Skin of body (tissue), 1 donor: ENCODE measurements at regions not wholly inside any gene's neighbourhood (a gene's known extent, or its start where the extent isn't known, plus 50 kb on each side); places are given as distances from the start of the nearest gene placed in this dataset.
"Not testable (repeated sequence)": the region's sequence is repeated elsewhere in the genome, so short reads cannot be mapped to it uniquely, and the experiment has no call there.

ENCODE experiments used
- DNase-seq: peaks from one replicate; lab custom pipeline; 2025; lab: John Stamatoyannopoulos, UW

DNA sequence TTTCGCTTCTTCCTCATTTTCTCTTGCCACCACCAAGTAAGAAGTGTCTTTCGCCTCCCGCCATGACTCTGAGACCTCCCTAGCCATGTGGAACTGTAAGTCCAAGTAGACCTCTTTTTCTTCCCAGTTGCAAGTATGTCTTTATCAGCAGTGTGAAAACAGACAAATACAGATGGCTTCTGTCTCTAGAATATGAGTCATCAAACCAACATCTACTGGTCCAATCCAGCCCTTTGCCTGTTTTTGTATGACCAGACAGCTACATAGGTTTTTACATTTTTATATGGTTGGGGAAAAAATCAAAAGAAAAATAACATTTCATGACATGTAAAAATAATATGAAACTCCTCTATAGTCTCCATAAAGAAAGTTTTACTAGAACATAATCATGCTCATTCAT, 118.7 kb upstream of the PTPRG start:
- no peak for DNase-seq

DNA sequence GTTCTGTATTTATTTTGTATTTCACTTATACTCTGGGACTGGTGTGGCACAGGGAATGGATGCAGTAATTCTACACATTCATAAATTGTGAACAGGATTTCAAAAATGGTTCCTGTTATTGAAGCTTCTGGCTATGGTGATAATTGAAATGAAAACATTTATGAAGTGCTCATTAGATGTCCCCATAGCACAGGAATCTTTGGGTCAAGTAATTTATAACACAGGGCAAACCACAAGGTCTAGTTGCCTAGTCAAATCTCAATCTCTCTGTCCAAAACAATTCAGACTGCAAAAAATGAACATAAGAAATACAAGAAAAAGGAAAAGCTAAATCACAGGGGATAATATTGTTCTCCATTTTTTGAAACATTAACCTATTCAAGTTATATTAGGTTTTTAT, 117.5 kb upstream of the PTPRG start:
- DNase-seq, result no peak

DNA sequence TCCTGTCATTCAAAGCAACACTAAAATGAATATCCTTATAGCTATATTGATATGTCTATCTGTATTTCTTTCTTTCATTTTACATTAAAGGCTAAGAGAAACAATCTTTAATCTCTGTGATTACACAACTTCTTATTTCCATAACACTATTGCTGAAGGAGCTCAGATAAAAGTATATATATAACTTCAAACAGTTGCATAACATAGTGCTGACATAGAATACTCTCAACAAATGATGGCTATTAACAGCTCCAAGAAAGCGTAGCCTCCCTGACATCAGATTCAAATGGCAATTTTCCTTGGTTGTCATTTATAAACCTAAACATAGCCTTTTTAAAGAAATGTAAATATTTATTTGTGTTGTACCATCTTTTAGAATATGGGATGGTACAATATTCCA, 116.6 kb upstream of the PTPRG start:
- no peak for DNase-seq

DNA sequence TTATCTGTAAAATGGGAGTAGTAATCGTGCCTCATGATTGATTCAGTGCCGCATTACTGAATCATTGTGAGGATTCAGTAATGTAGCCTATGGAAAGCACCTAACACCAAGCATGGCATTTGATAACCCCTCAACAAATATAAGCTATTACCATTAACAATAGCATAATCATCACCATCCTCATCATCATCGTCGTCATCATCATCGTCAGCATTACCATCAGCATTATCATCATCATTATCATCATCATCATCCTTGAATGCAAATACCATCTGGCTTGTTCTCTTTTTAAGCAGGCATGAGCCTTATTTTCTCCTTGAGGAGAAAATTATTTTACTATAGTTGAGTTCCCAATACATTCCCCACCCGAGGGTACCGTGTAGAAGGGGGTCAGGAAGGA, 115.4 kb upstream of the PTPRG start:
- DNase-seq, result no peak

DNA sequence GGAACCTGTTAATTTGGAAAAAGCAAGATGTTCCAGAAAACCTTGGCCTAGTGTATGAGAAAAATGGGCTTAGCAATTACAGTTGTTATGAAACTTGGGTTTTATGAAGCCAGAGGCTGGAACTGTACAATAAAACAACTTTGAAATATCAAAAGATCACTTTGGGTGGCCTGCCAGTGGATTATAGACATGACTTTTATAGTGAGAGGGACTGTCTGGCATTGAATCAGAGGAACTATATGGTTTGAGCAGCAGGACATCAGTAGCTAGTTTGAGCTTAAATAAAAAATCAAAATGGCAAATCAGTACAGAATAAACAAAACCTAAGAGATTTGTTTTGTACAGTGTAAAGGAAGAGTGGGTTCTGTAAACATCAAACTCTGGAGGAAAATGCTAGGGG, 115.0 kb upstream of the PTPRG start:
- DNase-seq, result no peak

DNA sequence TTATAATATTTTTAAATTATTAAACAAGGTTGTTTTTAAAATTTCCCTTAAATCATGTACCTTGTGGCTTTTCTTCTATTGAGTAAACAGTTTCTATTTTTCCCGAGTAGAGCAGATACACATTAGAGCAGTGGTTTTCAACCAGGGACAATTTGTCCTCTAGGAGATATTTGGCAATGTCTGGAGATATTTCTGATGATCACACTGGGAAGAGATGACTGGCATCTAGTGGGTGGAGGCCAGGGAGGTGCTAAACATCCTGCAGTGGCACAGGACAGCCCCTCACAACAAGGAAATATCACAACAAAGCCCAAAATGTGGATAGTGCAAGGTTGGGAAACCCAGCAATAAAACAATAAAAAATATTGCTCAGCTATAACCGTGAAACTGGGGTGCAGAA, 113.0 kb upstream of the PTPRG start:
- no peak for DNase-seq

DNA sequence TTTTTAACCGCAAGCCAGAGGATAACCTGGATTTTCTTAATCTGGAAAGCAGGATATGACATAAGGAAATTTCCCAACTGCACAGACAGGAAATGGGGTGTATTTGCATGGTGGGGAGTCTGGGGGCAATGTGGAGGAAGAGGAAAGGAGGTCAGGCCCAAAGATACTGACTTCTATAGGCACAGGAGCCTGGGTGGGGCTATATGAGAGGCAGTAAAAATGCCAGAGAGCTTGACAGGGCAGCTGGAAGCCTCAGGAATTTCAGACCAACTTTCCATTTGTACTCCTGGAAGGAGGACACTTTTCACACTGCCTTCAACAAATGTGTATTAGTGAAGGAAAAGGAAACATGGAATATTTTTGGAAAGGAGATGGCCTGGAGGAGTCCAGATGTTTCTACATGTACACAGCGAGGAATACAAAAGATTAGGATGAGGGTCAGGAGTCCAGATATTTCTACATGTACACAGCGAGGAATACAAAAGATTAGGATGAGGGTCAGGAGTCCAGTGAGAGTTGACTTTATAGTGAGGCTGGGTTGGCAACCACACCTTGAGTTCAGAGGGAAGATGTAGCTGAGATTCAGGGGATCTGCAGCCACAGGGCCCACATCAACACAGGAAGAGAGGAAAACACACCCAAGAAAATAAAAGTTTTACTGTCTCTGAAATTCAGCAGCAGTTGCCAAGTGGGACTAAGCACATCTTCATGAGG, 111.9 kb upstream of the PTPRG start:
- no peak for DNase-seq

DNA sequence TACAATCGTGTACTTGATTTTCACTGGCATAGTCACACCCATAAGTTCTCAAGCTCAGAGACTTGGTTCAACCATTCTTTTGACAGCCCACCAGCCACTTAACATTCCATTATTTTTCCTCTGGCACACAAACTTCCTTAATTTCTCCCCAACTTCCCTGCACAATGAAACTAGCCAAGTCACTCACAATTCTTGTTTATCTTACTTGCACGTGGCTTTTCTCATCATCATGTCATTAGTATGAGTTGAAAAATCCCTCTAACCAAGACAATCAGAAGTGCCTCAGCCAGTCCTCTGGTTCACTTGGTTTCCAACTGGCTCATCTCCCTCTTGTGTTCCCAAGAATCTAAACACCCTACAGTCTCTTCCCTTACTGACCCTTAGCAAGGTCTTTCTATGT, 110.5 kb upstream of the PTPRG start:
- DNase-seq, result no peak

DNA sequence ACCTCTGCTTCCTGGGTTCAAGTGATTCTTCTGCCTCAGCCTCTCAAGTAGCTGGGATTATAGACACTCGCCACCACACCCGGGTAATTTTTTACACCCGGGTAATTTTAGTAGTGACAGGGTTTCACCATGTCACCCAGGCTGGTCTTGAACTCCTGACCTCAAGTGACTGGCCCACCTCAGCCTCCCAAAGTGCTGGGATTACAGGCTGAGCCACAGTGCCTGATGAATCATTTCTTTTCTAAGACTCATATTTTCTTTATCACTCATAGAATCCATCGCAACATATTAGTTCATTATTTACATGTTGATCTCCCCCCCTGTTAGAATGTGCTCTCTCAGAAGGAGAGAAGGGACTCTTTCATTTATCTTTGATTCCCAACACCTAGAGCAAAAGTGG, 109.5 kb upstream of the PTPRG start:
- DNase-seq, result no peak

DNA sequence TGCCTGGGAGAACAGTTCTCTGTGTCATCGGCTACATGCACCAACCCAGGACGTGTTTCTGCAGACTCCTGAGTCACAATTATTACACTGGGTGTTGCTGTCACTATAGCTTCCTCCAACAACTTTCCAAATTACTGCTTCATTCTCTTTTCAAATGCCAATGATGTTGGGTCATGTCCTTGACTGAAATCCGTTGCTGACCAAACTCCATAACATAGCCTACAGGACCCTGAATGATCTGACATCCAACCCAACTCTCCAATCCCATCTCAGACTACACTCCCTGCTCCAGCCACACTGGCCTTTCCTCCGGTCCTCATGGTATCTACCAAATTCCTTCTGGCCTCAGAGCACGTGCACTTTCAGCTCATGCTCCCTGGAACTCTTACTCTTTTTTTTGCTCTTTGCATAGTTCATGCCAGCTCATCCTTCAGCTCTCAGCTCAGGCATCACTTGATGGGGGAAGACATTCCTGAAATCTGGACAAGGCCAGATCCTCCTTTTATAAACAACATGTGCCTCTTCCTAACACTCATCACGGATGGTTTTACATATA, 108.8 kb upstream of the PTPRG start:
- DNase-seq, result no peak

DNA sequence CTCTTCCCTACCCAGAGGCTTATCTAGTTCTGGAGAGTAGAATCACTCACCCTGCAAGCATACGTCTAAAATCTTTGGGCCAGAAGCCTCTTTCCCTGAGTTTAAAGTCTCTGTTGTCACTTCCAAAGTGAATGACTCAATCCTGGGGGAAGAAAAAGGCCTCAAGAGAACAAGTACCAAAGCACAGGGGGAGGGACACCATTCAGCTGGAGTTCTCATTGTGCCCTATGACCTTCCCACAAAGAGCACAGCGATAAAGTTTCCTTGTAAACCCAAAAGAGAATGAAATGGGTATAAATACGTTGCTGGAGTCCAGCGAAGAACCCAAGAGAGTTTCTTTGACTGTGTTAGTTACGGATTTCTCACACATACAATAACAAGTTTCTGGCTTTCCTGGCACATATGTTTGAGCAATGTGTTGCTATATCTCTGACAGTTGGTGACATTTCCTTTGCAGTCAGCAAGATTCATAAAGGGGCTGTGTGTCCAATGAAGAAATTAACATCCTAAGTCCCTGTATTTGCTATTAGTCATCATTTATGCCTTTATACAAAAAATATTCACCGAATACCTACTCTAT, 107.3 kb upstream of the PTPRG start:
- DNase-seq, result no peak

DNA sequence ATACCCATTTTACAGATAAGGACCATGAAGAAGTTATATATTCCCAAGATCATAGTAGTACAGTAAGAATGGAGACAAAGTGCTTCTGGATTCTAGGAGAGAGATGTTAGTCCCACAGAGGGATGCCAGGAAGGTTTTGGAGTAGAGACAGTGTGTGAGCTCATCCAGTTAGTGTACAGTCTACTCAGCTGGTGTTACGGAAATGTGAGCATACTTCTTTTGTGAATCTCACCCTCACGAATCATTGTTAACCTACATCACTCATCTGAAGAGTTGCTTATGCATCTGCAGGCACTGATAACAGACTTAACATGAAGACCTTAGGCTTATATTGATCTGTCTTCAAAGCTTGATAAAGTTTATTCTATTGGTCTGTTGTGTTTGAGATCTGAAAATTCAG, 106.6 kb upstream of the PTPRG start:
- DNase-seq, result no peak

DNA sequence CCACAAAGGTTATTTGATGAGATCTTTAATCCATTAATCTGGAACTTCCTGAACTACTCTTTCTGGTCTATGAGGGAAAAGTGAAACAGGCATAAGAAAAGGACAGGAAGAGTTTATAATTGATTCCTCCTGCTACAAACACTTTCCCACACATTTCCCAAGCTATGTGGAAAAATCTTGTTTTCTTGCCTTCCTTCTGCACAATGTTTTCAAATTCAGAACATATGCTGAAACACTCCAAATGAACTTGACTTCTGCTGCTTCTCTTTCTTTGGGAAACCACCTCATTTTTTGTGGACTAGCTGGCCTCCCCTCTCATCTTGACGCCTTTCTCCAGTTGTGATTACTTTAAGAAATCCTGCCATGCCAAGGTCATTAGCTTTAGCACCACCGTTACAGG, 100.7 kb upstream of the PTPRG start:
- peak; percentile 61 for DNase-seq

DNA sequence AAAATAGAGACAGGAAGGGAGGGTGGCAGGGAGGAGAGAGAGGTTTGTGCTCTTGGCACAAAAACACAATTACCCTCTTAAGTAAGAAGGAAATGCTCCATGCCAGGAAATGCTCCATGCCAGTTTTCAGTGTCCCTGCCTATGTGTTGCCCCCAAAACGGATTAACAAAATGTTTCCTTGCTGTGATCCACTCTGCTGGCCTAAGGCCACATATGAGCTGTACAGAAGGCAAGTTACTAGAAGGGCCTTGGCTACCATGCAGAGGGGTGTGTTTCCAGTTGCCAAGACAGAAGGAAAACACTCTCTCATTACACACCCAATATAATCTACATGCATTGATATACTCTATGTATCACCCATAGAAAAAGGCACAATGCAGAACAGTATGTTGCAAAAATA, 98.2 kb upstream of the PTPRG start:
- DNase-seq, result no peak

DNA sequence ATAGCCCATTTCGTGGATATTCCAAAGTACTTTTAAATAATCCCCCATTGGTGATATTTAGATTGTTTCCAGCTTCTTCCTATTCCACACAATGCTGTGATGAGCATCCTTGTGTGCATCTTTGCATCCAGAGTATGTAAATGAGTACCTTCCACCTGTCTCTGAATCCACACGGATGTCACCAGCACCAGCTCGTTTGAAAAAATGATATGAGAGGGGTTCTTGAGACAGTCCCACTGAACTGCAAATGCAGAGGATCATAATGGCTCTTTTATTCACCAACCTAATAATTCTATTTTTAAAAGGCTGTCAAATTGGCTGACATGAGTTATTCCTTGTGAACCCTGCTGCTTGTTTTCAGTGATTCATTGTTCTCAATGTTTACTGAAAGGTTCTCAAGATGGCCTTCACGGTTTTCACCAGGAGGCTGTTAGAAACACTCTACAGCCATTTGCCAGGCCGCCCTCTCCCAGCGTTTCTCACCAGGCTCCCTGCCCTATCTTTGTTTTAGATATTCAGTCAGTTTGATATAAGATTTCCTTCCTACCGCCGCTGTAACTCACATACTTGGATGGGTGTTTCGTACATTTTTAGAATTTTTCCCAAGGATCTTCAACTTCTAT, 96.7 kb upstream of the PTPRG start:
- DNase-seq, result no peak

DNA sequence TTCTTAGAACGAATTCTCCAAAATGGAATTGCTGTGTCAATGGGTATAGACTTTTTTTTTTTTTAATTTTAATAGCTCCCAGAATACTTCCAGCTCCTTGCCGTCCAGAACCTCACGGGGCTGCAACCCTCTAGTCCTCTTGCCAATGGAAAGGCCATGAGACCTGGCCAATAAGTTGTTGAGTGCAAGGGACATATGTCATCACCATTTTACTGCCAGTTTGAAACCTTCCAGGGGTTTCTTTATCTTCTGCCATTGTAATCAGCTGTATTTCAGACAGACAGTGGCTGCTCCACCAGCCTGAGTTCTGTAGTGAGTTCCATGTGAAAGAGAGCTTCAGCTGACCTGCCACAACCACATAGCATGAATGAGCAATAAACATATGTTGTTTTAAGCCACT, 95.0 kb upstream of the PTPRG start:
- no peak for DNase-seq

DNA sequence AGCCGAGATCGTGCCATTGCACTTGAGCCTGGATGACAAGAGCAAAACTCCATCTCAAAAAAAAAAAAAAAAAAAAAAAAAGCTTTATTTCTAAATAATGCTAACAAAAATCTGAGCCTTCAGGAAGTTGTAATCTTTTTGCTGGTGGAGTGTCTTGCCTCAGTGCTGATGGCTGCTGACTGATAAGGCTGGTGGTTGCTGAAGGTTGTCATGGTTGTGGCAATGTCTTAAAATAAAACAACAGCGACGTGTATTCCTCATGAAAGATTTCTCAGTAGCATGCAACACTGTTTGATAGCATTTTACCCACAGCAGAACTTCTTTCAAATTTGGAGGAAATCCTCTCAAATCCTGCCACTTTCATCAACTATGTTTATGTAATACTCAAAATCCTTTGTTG, 77.4 kb upstream of the PTPRG start:
- no peak for DNase-seq

DNA sequence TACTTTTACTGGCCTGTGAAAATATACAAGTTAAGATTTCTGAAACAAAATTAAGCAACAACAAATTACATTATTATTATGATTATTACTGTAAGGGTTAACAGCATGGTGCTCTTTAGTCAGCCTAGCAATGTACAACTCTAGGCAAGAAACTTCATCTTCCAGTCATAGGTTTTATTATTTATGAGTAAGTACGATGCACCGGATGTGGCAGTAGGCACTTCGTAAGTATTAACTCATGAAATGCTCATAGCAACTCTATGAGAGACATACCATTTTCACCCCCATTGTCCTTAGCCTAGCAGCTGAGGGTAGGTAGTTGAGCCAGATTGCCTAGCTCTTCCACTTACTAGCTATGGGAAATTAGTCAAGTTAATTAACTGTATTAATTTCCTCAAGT, 68.0 kb upstream of the PTPRG start:
- DNase-seq, result no peak

DNA sequence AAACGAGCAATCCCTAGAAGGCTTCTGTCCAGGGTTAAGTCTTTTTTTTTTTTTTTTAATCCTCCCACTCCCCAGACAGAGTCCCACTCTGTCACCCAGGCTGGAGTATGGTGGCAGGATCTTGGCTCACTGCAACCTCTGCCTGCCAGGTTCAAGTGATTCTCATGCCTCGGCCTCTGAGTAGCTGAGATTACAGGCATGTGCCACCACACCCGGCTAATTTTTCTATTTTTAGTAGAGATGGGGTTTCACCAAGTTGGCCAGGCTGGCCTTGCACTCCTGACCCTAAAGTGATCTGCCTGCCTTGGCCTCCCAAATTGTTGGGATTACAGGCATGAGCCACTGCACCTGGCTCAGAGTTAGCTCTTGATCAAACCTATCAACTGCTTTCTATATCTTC, 67.1 kb upstream of the PTPRG start:
- not testable (repeated sequence) for DNase-seq

DNA sequence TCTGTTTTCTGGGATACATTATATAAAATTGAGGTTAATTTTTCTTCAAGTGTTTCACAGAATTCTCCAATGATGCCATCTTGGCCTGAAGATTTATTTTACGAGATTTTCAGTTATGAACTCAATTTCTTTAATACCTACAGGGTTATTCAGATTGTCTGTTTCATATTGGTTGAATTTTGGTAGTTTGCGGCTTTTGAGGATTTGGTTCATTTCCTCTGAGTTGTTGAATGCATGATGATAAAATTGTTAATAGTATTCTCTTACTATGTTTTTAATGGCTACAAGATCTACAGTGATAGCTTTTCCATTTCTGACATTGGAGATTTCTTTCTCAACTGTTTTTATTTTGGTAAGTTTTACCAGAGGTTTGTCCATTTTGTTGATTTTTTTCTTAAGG, 63.9 kb upstream of the PTPRG start:
- no peak for DNase-seq

DNA sequence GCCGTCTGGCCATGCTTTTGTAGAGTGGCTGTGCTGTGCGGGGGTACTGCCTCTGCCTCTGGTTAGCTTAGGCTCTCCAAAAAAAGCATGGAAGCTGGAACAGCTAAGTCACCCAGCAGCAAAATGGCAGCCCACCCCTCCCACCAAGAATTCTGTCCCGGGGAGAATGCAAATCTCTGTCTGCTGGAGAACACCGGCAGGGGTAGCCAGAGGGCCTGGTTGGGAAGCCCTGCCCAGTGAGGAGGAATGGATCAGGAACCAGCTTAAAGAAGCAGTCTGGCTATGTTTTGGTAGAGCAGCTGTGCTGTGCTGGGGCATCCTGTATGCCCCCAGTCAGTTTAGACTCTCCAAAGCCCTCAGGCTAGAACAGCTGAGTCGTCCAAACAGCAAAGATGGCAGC, 56.2 kb upstream of the PTPRG start:
- no peak for DNase-seq

DNA sequence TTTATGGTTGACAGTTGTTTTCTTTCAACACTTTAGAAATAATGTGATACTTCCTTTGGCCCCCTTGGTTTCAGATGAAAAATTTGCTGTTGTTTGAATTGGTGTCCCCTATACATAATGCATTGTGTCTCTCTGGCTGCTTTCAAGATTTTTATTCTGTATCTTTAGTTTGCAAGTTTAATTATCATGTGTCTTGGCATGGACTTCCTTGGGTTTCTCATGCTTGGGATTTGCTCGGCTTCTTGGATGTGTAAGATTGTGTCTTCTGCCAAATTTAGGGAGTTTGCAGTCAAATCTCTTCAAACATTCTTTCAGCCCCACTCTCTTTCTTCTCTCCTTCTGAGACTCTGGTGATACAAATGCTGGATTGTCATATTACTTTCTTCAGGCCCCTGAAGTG, 53.4 kb upstream of the PTPRG start:
- no peak for DNase-seq
